ENCODE measurements at regions not wholly inside any gene's neighbourhood (a gene's known extent, or its start where the extent isn't known, plus 50 kb on each side); places are given as distances from the start of the nearest gene placed in this dataset.

DNA sequence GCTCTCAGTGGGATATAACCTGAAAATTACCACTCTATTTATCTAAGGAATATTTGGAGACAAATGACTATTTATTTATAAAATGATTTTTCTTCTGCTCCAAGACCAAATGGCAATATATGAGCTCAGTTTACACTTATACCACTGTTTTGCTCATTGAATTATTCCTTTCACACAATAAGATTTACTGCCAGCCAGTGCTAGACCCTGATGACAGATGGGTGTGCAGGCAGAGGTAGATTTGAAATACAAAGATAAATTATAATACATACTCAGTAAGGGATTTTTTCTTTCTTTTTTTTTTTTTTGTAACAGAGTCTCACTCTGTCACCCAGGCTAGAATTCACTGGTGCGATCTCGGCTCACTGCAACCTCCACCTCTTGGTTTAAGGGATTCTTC is 980.3 kb downstream of the EPHA3 start:
- no peak for DNase-seq (ENCODE audit: low read depth)
- no peak overlapping the region for H3K4me3 ChIP-seq (ENCODE audit: low read depth, low read length)
- TF ChIP-seq, protein P1, sequence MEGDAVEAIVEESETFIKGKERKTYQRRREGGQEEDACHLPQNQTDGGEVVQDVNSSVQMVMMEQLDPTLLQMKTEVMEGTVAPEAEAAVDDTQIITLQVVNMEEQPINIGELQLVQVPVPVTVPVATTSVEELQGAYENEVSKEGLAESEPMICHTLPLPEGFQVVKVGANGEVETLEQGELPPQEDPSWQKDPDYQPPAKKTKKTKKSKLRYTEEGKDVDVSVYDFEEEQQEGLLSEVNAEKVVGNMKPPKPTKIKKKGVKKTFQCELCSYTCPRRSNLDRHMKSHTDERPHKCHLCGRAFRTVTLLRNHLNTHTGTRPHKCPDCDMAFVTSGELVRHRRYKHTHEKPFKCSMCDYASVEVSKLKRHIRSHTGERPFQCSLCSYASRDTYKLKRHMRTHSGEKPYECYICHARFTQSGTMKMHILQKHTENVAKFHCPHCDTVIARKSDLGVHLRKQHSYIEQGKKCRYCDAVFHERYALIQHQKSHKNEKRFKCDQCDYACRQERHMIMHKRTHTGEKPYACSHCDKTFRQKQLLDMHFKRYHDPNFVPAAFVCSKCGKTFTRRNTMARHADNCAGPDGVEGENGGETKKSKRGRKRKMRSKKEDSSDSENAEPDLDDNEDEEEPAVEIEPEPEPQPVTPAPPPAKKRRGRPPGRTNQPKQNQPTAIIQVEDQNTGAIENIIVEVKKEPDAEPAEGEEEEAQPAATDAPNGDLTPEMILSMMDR (conservative IDR thresholded peaks at IDR 0.05; ENCODE audit: low read depth, low read length) = no peak

DNA sequence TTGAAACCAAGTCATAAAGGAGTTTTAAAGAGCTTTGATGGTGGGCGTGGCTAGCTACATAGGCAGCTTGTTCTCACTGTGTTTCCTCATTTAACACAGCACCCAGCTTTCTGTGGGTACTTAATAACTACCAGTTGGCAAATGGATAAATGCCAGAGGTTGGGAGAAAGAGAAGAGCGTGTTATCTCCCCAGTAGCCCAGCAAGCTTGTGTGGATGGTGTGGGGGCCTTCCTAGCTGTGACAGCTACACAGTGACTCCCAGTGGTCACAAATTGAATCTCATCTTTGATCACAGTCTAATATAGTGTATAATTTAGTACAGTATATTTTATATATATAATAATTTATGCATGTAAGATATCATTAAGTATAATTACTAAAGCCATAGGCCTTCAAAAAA is 984.1 kb downstream of the EPHA3 start:
- peak overlapping the region; percentile 24 for H3K4me3 ChIP-seq (ENCODE audit: low read depth, low read length)
- TF ChIP-seq, protein P1 (conservative IDR thresholded peaks at IDR 0.05; ENCODE audit: low read depth, low read length) = peak; percentile 82
- DNase-seq (ENCODE audit: low read depth) = peak; percentile 84

DNA sequence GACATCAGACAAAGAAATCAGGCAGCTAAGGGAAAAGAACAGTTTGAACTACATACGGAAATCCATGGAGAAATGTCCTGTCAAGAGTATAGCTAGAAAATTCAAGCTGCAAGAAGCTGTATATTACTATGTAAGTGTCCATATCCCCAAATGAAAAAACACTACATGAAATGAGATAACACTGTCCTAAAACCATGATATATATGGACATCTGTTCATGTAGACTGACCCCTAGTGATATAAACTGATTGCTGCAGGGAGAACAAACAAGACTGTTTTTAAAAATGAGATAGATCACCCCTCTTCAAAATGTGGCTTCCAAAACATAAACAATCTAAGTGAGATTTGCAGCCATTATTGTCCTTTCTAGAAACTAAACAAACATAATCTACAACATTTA is 985.6 kb downstream of the EPHA3 start:
- DNase-seq (ENCODE audit: low read depth) = peak; percentile 67
- TF ChIP-seq, protein P1 (conservative IDR thresholded peaks at IDR 0.05; ENCODE audit: low read depth, low read length) = peak; percentile 64
- no peak overlapping the region for H3K4me3 ChIP-seq (ENCODE audit: low read depth, low read length)

DNA sequence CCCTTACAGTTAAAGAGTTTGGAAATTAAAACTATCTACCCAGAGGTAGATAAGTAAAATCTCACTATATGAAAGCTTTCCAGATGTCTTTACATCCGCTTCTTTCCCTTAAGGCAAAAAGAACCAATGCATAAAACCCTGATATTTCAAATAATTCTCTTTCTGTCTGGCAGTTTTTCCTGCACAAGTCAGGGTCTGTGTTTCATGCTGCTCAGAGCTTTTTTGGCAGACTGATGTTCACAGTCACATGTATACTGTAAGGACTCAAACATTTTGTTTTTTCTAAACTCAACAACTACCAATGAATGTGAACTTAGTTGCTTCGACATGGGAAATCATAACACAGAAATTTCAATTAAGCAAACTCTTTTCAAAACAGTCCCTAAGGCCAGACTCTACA is 988.4 kb downstream of the EPHA3 start:
- TF ChIP-seq, protein P1 (conservative IDR thresholded peaks at IDR 0.05; ENCODE audit: low read depth, low read length) = no peak
- no peak for DNase-seq (ENCODE audit: low read depth)
- H3K4me3 ChIP-seq (ENCODE audit: low read depth, low read length) = no peak overlapping the region

DNA sequence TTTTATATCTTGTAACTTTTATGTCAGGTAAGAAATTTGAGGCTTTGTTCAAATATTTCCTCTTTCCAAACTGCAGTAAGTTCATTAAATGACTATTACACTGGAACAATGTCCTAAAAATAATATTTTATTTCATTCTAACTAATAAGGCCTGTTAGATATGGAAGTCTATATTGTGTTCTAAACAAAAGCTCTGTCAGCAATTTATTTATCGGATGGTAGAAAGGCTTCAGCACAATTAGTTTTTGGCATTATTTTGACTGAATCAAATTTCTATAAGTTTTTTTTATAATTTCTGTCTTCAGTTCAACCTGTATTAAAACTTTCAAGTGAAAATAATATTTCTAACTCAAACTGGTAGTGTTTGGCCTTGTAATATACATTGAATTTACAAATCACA is 992.1 kb downstream of the EPHA3 start:
- no peak overlapping the region for H3K4me3 ChIP-seq (ENCODE audit: low read depth, low read length)
- TF ChIP-seq, protein P1 (conservative IDR thresholded peaks at IDR 0.05; ENCODE audit: low read depth, low read length) = no peak
- no peak for DNase-seq (ENCODE audit: low read depth)

DNA sequence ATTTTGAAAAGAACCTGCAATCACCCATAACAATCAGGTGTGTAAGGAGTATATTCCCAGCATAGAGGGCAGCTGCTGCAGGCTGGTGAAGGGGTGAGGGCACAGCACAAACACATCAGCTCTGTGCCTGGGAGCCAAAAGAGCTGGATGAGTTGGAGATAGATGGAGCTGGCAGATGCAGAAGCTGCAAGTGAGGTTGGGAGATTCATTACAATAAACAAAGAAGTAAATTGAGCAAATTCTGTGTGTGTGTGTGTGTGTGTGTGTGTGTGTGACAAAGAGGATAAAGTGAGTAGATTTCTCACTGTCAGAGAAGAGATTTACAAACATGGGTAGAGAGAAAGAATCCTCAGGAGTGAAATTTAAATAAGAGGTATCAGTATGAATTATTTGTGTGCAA is 994.7 kb downstream of the EPHA3 start:
- H3K4me3 ChIP-seq (ENCODE audit: low read depth, low read length) = no peak overlapping the region
- no peak for DNase-seq (ENCODE audit: low read depth)
- TF ChIP-seq, protein P1 (conservative IDR thresholded peaks at IDR 0.05; ENCODE audit: low read depth, low read length) = no peak

DNA sequence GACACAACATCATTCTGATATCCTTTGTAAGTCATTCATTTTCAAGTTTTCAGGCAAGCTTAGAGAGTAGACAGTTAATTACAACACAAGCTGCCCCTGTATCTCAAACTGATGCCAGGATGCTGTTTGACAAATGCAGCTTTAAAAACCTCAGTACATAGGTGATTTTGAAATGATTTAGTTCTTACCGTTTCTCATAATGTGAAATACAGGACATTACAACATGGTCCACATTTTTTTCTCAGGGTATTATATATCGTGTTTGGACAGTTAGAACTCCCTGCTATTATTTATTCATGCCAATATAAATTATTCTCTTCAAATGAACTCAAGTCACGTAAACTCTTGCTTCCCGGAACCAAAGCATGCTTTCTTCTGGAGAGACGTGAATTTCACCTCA is 1013.9 kb downstream of the EPHA3 start:
- no peak overlapping the region for H3K4me3 ChIP-seq (ENCODE audit: low read depth, low read length)
- TF ChIP-seq, protein P1 (conservative IDR thresholded peaks at IDR 0.05; ENCODE audit: low read depth, low read length) = no peak
- no peak for DNase-seq (ENCODE audit: low read depth)

Data from choroid plexus epithelial cell (primary cell).